SK-N-SH treated with all-trans-retinoic acid at 6 μM for 48 hours (cell line): ENCODE measurements at regions not wholly inside any gene's neighbourhood (a gene's known extent, or its start where the extent isn't known, plus 50 kb on each side); places are given as distances from the start of the nearest gene placed in this dataset.

Source experiments
- ATAC-seq: fragments of 200-7000 bp; cut with Tn5 transposase; 3 replicates; pipeline ENCODE4 v1.9.1; 2020; ENCODE audit warnings: mild to moderate bottlenecking, moderate library complexity
- ARNTL ChIP-seq: fragments of 450-650 bp; formaldehyde crosslinking; IDR thresholded peaks from 2 replicates; pipeline ENCODE4 v1.5.0; 2020; ENCODE audit warnings: low read depth, mild to moderate bottlenecking, moderate library complexity, borderline replicate concordance
- BACH2 ChIP-seq: fragments of 250-450 bp; sonication (Bioruptor Pico); IDR thresholded peaks from 2 replicates; pipeline ENCODE4 v1.9.0; 2021; ENCODE audit warnings: mild to moderate bottlenecking, borderline replicate concordance
- CREB5 ChIP-seq: fragments of 250-450 bp; sonication (Bioruptor Pico); IDR thresholded peaks from 2 replicates; pipeline ENCODE4 v1.5.1; 2020; ENCODE audit warnings: low read depth, mild to moderate bottlenecking, moderate library complexity
- CSDC2 ChIP-seq: fragments of 250-450 bp; sonication (Bioruptor Pico); IDR thresholded peaks from 2 replicates; pipeline ENCODE4 v1.5.0; 2020; ENCODE audit warnings: mild to moderate bottlenecking, moderate library complexity
- CSRNP3 ChIP-seq: fragments of 250-450 bp; sonication (Bioruptor Pico); IDR thresholded peaks from 2 replicates; pipeline ENCODE4 v1.5.1; 2021; ENCODE audit warnings: mild to moderate bottlenecking, moderate library complexity
- ESRRG ChIP-seq: fragments of 250-450 bp; sonication (Bioruptor Pico); IDR thresholded peaks from 2 replicates; pipeline ENCODE4 v1.6.1; 2021; ENCODE audit warnings: mild to moderate bottlenecking
- ISL1 ChIP-seq: fragments of 250-450 bp; sonication (Bioruptor Pico); IDR thresholded peaks from 2 replicates; pipeline ENCODE4 v2.1.2; 2022; ENCODE audit warnings: mild to moderate bottlenecking, moderate library complexity
- OSR1 ChIP-seq: fragments of 250-450 bp; sonication (Bioruptor Pico); IDR thresholded peaks from 2 replicates; pipeline ENCODE4 v1.8.0; 2022; ENCODE audit warnings: moderate library complexity, mild to moderate bottlenecking, inconsistent platforms
- PATZ1 ChIP-seq: fragments of 250-450 bp; sonication (Bioruptor Pico); IDR thresholded peaks from 2 replicates; pipeline ENCODE4 v1.8.0; 2020; ENCODE audit warnings: mild to moderate bottlenecking, moderate library complexity, borderline replicate concordance
- RARB ChIP-seq: fragments of 250-450 bp; sonication (Bioruptor Pico); IDR thresholded peaks from 2 replicates; pipeline ENCODE4 v1.8.0; 2021; ENCODE audit warnings: mild to moderate bottlenecking, moderate library complexity
- SNAI2 ChIP-seq: fragments of 250-450 bp; sonication (Bioruptor Pico); IDR thresholded peaks from 2 replicates; pipeline ENCODE4 v1.5.0; 2020; ENCODE audit warnings: mild to moderate bottlenecking, moderate library complexity
- TOX ChIP-seq: fragments of 250-450 bp; sonication (Bioruptor Pico); IDR thresholded peaks from 2 replicates; pipeline ENCODE4 v1.8.0; 2021; ENCODE audit warnings: mild to moderate bottlenecking, moderate library complexity, borderline replicate concordance
- ZC3H10 ChIP-seq: fragments of 250-450 bp; sonication (Bioruptor Pico); IDR thresholded peaks from 2 replicates; pipeline ENCODE4 v1.5.1; 2021; ENCODE audit warnings: mild to moderate bottlenecking, moderate library complexity
- ZFP3 ChIP-seq: fragments of 250-450 bp; sonication (Bioruptor Pico); IDR thresholded peaks from 2 replicates; pipeline ENCODE4 v1.5.0; 2020; ENCODE audit warnings: mild to moderate bottlenecking, moderate library complexity
- ZNF565 ChIP-seq: fragments of 450-650 bp; formaldehyde crosslinking; conservative IDR thresholded peaks from 2 replicates; pipeline ENCODE4 v1.5.0; 2020; ENCODE audit warnings: low read depth, mild to moderate bottlenecking, moderate library complexity
- ZNF70 ChIP-seq: fragments of 450-650 bp; formaldehyde crosslinking; IDR thresholded peaks from 2 replicates; pipeline ENCODE4 v1.5.0; 2020; ENCODE audit warnings: mild to moderate bottlenecking, moderate library complexity
- ZNF8 ChIP-seq: fragments of 450-650 bp; formaldehyde crosslinking; IDR thresholded peaks from 2 replicates; pipeline ENCODE4 v1.5.0; 2020; ENCODE audit warnings: mild to moderate bottlenecking, moderate library complexity
- TF ChIP-seq, protein P1 (sequence below): fragments of 250-450 bp; sonication (Bioruptor Pico); IDR thresholded peaks from 2 replicates; pipeline ENCODE4 v1.5.0; 2020; ENCODE audit warnings: mild to moderate bottlenecking, moderate library complexity
- TF ChIP-seq, protein P2 (sequence below): fragments of 250-450 bp; sonication (Bioruptor Pico); IDR thresholded peaks from 2 replicates; pipeline ENCODE4 v1.8.0; 2021; ENCODE audit warnings: low read depth, mild to moderate bottlenecking, moderate library complexity, borderline replicate concordance

DNA sequence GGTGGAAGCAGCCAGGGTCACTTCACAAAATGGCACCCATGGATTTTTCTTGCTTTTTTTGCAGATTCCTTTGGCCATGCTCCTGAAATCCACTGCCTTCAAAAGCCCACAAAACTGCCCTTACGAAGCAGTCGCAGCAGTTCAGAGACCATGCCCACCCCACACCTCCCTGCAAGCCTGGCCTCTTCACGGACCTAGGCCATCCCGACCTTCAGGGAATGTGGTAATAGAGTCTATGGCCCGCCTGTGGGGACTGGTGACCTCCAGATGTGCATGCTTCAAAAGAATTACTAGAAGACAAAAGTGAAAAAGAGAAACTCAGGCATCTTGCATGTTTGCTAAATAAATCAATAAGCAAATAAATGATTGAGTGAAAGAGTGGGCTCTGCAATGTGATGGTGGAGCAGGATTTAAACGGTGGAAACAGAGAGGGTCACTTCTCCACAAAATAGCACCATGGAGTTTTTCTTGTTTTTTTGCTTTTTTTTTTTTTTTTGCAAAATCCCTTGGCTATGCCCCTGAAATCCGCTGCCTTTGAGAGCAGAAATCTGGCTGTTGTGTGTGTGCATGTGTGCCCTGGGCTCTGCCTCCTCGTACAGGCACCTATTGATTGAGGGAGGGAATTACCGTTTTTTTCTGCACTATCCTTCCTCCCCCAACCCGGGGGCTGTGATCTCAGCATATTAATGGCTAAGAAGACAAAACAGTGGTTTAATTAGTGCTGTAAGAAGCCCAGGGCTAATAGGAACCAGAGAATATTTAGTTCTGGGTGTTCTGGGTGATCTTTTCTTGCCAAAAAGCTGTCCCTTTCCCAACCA lies 107.4 kb downstream of the PXDC1 start:
- TF ChIP-seq ZNF8 (CRISPR knock-in tag) (no peak), SNAI2 (CRISPR knock-in tag) (no peak), CREB5 (CRISPR knock-in tag) (no peak), TOX (CRISPR knock-in tag) (no peak), ZC3H10 (CRISPR knock-in tag) (no peak), CSRNP3 (CRISPR knock-in tag) (no peak), RARB (CRISPR knock-in tag) (no peak), BACH2 (CRISPR knock-in tag) (no peak), ISL1 (CRISPR knock-in tag) (no peak), CSDC2 (CRISPR knock-in tag) (no peak), ARNTL (CRISPR knock-in tag) (no peak), ZFP3 (CRISPR knock-in tag) (no peak), ESRRG (CRISPR knock-in tag) (no peak), ZNF70 (CRISPR knock-in tag) (no peak), PATZ1 (CRISPR knock-in tag) (no peak), OSR1 (no peak)
- TF ChIP-seq, protein P1, sequence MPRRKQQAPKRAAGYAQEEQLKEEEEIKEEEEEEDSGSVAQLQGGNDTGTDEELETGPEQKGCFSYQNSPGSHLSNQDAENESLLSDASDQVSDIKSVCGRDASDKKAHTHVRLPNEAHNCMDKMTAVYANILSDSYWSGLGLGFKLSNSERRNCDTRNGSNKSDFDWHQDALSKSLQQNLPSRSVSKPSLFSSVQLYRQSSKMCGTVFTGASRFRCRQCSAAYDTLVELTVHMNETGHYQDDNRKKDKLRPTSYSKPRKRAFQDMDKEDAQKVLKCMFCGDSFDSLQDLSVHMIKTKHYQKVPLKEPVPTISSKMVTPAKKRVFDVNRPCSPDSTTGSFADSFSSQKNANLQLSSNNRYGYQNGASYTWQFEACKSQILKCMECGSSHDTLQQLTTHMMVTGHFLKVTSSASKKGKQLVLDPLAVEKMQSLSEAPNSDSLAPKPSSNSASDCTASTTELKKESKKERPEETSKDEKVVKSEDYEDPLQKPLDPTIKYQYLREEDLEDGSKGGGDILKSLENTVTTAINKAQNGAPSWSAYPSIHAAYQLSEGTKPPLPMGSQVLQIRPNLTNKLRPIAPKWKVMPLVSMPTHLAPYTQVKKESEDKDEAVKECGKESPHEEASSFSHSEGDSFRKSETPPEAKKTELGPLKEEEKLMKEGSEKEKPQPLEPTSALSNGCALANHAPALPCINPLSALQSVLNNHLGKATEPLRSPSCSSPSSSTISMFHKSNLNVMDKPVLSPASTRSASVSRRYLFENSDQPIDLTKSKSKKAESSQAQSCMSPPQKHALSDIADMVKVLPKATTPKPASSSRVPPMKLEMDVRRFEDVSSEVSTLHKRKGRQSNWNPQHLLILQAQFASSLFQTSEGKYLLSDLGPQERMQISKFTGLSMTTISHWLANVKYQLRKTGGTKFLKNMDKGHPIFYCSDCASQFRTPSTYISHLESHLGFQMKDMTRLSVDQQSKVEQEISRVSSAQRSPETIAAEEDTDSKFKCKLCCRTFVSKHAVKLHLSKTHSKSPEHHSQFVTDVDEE: no peak
- TF ChIP-seq, protein P2, sequence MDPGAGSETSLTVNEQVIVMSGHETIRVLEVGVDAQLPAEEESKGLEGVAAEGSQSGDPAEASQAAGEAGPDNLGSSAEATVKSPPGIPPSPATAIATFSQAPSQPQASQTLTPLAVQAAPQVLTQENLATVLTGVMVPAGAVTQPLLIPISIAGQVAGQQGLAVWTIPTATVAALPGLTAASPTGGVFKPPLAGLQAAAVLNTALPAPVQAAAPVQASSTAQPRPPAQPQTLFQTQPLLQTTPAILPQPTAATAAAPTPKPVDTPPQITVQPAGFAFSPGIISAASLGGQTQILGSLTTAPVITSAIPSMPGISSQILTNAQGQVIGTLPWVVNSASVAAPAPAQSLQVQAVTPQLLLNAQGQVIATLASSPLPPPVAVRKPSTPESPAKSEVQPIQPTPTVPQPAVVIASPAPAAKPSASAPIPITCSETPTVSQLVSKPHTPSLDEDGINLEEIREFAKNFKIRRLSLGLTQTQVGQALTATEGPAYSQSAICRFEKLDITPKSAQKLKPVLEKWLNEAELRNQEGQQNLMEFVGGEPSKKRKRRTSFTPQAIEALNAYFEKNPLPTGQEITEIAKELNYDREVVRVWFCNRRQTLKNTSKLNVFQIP: no peak
- no peak for ATAC-seq

DNA sequence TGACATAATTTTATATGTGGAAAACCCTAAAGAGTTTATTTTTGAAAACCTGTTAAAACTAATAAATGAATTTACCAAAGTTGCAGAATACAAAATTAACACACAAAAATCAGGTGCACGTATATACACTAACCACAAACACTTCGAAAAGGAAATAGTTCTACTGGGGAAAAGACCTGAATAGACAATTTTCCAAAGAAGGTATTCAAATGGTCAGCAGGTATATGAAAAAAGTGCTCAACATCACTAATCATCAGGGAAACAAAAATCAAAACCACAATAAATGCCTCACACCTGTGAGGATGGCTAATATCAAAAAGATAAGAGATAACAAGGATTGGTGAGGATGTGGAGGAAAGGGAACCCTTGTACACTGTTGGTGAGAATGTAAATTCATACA lies 110.6 kb downstream of the PXDC1 start:
- no peak for ATAC-seq
- TF ChIP-seq OSR1: no peak
- TF ChIP-seq ARNTL (CRISPR knock-in tag): no peak
- TF ChIP-seq ZNF8 (CRISPR knock-in tag): no peak
- no peak for TF ChIP-seq CSDC2 (CRISPR knock-in tag)
- TF ChIP-seq ZNF565: no peak

- ATAC-seq: no peak
- TF ChIP-seq, protein P2: no peak
- TF ChIP-seq ZC3H10 (CRISPR knock-in tag) (no peak), ZFP3 (CRISPR knock-in tag) (no peak), ISL1 (CRISPR knock-in tag) (no peak), ZNF8 (CRISPR knock-in tag) (no peak), TOX (CRISPR knock-in tag) (no peak), OSR1 (no peak), BACH2 (CRISPR knock-in tag) (no peak), RARB (CRISPR knock-in tag) (no peak), PATZ1 (CRISPR knock-in tag) (no peak), ESRRG (CRISPR knock-in tag) (no peak), CSDC2 (CRISPR knock-in tag) (no peak), ARNTL (CRISPR knock-in tag) (no peak), SNAI2 (CRISPR knock-in tag) (no peak)
- TF ChIP-seq, protein P1: no peak
Measured at GRCh38 chr6:3638662-3639061, 112.9 kb downstream of the PXDC1 start.
